ENCODE measurements at regions not wholly inside any gene's neighbourhood (a gene's known extent, or its start where the extent isn't known, plus 50 kb on each side); places are given as distances from the start of the nearest gene placed in this dataset.
A peak's percentile ranks its signal among the peaks of the same experiment; 100 is the strongest.

- WGBS: 77% methylated on average over 6 of the region's 6 CpGs
- no peak for DNase-seq (ENCODE audit: low spot score)
Observed at GRCh38 chr1:30188329-30188728, 535.1 kb downstream of the MATN1 start.

GRCh38 chr1:30187413-30188023 is 535.9 kb downstream of the MATN1 start:
- peak; percentile 5 for DNase-seq (ENCODE audit: low spot score)
- H3K4me1 ChIP-seq (ENCODE audit: control insufficient read depth in 4 of 4, insufficient read depth in 4 of 4, low read length in 3 of 4): no peaks in the 10 kb centered on the region
- H3K27me3 ChIP-seq (ENCODE audit: control insufficient read depth in 4 of 4, insufficient read depth in 4 of 4, low read length in 3 of 4): no peaks in the 10 kb centered on the region
- WGBS: 89% methylated on average over 4 of the region's 4 CpGs
- TF ChIP-seq NR2F2 (IDR thresholded peaks at IDR 0.05) (no peak), YY1 (IDR thresholded peaks at IDR 0.05) (no peak), TAF1 (conservative IDR thresholded peaks at IDR 0.05) (no peak), ZBTB33 (IDR thresholded peaks at IDR 0.05) (no peak), CTCF (IDR thresholded peaks at IDR 0.05; ENCODE audit: low read depth, low read length, missing input control) (no peak)
- H3K27ac ChIP-seq (ENCODE audit: low read depth in 1 of 2, low read length in 2 of 2): no peak overlapping the region
- H3K36me3 ChIP-seq (ENCODE audit: control insufficient read depth in 4 of 4, insufficient read depth in 3 of 4, low read depth in 1 of 4, low read length in 3 of 4): no peaks in the 10 kb centered on the region
- H3K9me3 ChIP-seq (ENCODE audit: control insufficient read depth in 4 of 4, low read length in 3 of 4): no peaks in the 10 kb centered on the region
- no peak overlapping the region for H3K9ac ChIP-seq (ENCODE audit: low read depth in 1 of 2, low read length in 2 of 2)
- no peak overlapping the region for H3K4me3 ChIP-seq (ENCODE audit: low read depth in 1 of 3, low read length in 3 of 3)

More at GRCh38 chr1:30188329-30188728, 535.1 kb downstream of the MATN1 start:
- no peaks in the 10 kb centered on the region for H3K27me3 ChIP-seq (ENCODE audit: control insufficient read depth in 4 of 4, insufficient read depth in 4 of 4, low read length in 3 of 4)
- H3K9ac ChIP-seq (ENCODE audit: low read depth in 1 of 2, low read length in 2 of 2): no peak overlapping the region
- H3K9me3 ChIP-seq (ENCODE audit: control insufficient read depth in 4 of 4, low read length in 3 of 4): no peaks in the 10 kb centered on the region
- no peak overlapping the region for H3K27ac ChIP-seq (ENCODE audit: low read depth in 1 of 2, low read length in 2 of 2)
- no peaks in the 10 kb centered on the region for H3K36me3 ChIP-seq (ENCODE audit: control insufficient read depth in 4 of 4, insufficient read depth in 3 of 4, low read depth in 1 of 4, low read length in 3 of 4)
- no peak overlapping the region for H3K4me3 ChIP-seq (ENCODE audit: low read depth in 1 of 3, low read length in 3 of 3)
- TF ChIP-seq HNF4A (conservative IDR thresholded peaks at IDR 0.05): no peak
- TF ChIP-seq SP1 (IDR thresholded peaks at IDR 0.05): no peak
- no peak for TF ChIP-seq NR2F2 (IDR thresholded peaks at IDR 0.05)
- no peak for TF ChIP-seq RXRA (IDR thresholded peaks at IDR 0.05)
- no peak for TF ChIP-seq CTCF (IDR thresholded peaks at IDR 0.05; ENCODE audit: low read depth, low read length, missing input control)
- TF ChIP-seq EGR1 (IDR thresholded peaks at IDR 0.05; ENCODE audit: low read depth in 2 of 2): no peak
- H3K4me1 ChIP-seq (ENCODE audit: control insufficient read depth in 4 of 4, insufficient read depth in 4 of 4, low read length in 3 of 4): no peaks in the 10 kb centered on the region

- Histone ChIP-seq H3K9me3 (ENCODE audit: control insufficient read depth in 4 of 4, low read length in 3 of 4) (no peaks in the 10 kb centered on the region), H3K36me3 (ENCODE audit: control insufficient read depth in 4 of 4, insufficient read depth in 3 of 4, low read depth in 1 of 4, low read length in 3 of 4) (no peaks in the 10 kb centered on the region), H3K4me1 (ENCODE audit: control insufficient read depth in 4 of 4, insufficient read depth in 4 of 4, low read length in 3 of 4) (no peaks in the 10 kb centered on the region), H3K9ac (ENCODE audit: low read depth in 1 of 2, low read length in 2 of 2) (no peak overlapping the region), H3K27ac (ENCODE audit: low read depth in 1 of 2, low read length in 2 of 2) (no peak overlapping the region), H3K27me3 (ENCODE audit: control insufficient read depth in 4 of 4, insufficient read depth in 4 of 4, low read length in 3 of 4) (no peaks in the 10 kb centered on the region), H3K4me3 (ENCODE audit: low read depth in 1 of 3, low read length in 3 of 3) (no peak overlapping the region)
- DNase-seq (ENCODE audit: low spot score): peak; percentile 23
- WGBS: 68% methylated on average over 4 of the region's 4 CpGs
- TF ChIP-seq FOXA1 (IDR thresholded peaks at IDR 0.05) (no peak), RAD21 (IDR thresholded peaks at IDR 0.05) (no peak), FOXA2 (IDR thresholded peaks at IDR 0.05) (no peak), HNF4G (IDR thresholded peaks at IDR 0.05) (no peak), NR2F2 (IDR thresholded peaks at IDR 0.05) (no peak), TAF1 (conservative IDR thresholded peaks at IDR 0.05) (no peak), MAX (IDR thresholded peaks at IDR 0.05) (no peak), REST (IDR thresholded peaks at IDR 0.05) (no peak), SP1 (IDR thresholded peaks at IDR 0.05) (no peak), JUND (IDR thresholded peaks at IDR 0.05) (no peak), RXRA (IDR thresholded peaks at IDR 0.05) (no peak), EGR1 (IDR thresholded peaks at IDR 0.05; ENCODE audit: low read depth in 2 of 2) (no peak), ATF3 (IDR thresholded peaks at IDR 0.05) (no peak)
Observed at GRCh38 chr1:30186586-30186985, 536.8 kb downstream of the MATN1 start.
